ENCODE measurements at regions not wholly inside any gene's neighbourhood (a gene's known extent, or its start where the extent isn't known, plus 50 kb on each side); places are given as distances from the start of the nearest gene placed in this dataset.

- H3K27me3 ChIP-seq (ENCODE audit: insufficient read depth, low read length, poor library complexity) = peaks cover 23% of the 10 kb centered on the region
- H3K27ac ChIP-seq (ENCODE audit: low read length) = no peak overlapping the region
- H3K4me3 ChIP-seq (ENCODE audit: low read depth in 1 of 2, low read length in 2 of 2) = no peak overlapping the region
- no peaks in the 10 kb centered on the region for H3K36me3 ChIP-seq (ENCODE audit: insufficient read depth, low read length)
- ATAC-seq (ENCODE audit: insufficient read depth, low read depth) (no peak), DNase-seq (no peak)
- no peaks in the 10 kb centered on the region for H4K20me1 ChIP-seq (ENCODE audit: insufficient read depth, low read length)
- H3K4me1 ChIP-seq (ENCODE audit: insufficient read depth, low read length) = no peaks in the 10 kb centered on the region
- no peaks in the 10 kb centered on the region for H3K79me2 ChIP-seq (ENCODE audit: insufficient read depth, low read length)
- no peak overlapping the region for H3K9ac ChIP-seq (ENCODE audit: low read depth, low read length)
- no peak for TF ChIP-seq EZH2 (IDR thresholded peaks at IDR 0.05; ENCODE audit: borderline replicate concordance, low read depth, low read length, severe bottlenecking)
- TF ChIP-seq, protein P1, sequence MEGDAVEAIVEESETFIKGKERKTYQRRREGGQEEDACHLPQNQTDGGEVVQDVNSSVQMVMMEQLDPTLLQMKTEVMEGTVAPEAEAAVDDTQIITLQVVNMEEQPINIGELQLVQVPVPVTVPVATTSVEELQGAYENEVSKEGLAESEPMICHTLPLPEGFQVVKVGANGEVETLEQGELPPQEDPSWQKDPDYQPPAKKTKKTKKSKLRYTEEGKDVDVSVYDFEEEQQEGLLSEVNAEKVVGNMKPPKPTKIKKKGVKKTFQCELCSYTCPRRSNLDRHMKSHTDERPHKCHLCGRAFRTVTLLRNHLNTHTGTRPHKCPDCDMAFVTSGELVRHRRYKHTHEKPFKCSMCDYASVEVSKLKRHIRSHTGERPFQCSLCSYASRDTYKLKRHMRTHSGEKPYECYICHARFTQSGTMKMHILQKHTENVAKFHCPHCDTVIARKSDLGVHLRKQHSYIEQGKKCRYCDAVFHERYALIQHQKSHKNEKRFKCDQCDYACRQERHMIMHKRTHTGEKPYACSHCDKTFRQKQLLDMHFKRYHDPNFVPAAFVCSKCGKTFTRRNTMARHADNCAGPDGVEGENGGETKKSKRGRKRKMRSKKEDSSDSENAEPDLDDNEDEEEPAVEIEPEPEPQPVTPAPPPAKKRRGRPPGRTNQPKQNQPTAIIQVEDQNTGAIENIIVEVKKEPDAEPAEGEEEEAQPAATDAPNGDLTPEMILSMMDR (IDR thresholded peaks at IDR 0.05; ENCODE audit: borderline replicate concordance, extremely low read depth, low read length, poor library complexity, severe bottlenecking) = no peak
- H3K9me3 ChIP-seq (ENCODE audit: insufficient read depth, low read length, severe bottlenecking) = no peaks in the 10 kb centered on the region
- H3K4me2 ChIP-seq (ENCODE audit: insufficient read depth, low read length) = no peak overlapping the region
- no peak overlapping the region for H2AFZ ChIP-seq (ENCODE audit: low read depth, low read length)
These were observed 64.9 kb downstream of the MCFD2 start for GRCh38 chr2:46850742-46851141.

- no peaks in the 10 kb centered on the region for H3K79me2 ChIP-seq (ENCODE audit: insufficient read depth, low read length)
- H3K4me2 ChIP-seq (ENCODE audit: insufficient read depth, low read length) = no peak overlapping the region
- H3K36me3 ChIP-seq (ENCODE audit: insufficient read depth, low read length) = no peaks in the 10 kb centered on the region
- TF ChIP-seq EZH2 (IDR thresholded peaks at IDR 0.05; ENCODE audit: borderline replicate concordance, low read depth, low read length, severe bottlenecking) = no peak
- TF ChIP-seq, protein P1 (IDR thresholded peaks at IDR 0.05; ENCODE audit: borderline replicate concordance, extremely low read depth, low read length, poor library complexity, severe bottlenecking) = no peak
- no peaks in the 10 kb centered on the region for H3K4me1 ChIP-seq (ENCODE audit: insufficient read depth, low read length)
- H4K20me1 ChIP-seq (ENCODE audit: insufficient read depth, low read length) = no peaks in the 10 kb centered on the region
- no peak for ATAC-seq (ENCODE audit: insufficient read depth, low read depth)
- no peak overlapping the region for H3K9ac ChIP-seq (ENCODE audit: low read depth, low read length)
- H2AFZ ChIP-seq (ENCODE audit: low read depth, low read length) = no peak overlapping the region
- H3K9me3 ChIP-seq (ENCODE audit: insufficient read depth, low read length, severe bottlenecking) = no peaks in the 10 kb centered on the region
- H3K27me3 ChIP-seq (ENCODE audit: insufficient read depth, low read length, poor library complexity) = peaks cover 26% of the 10 kb centered on the region
- H3K4me3 ChIP-seq (ENCODE audit: low read depth in 1 of 2, low read length in 2 of 2) = no peak overlapping the region
- H3K27ac ChIP-seq (ENCODE audit: low read length) = no peak overlapping the region
- no peak for DNase-seq
These were observed 65.7 kb downstream of the MCFD2 start for GRCh38 chr2:46849721-46850556.

DNA sequence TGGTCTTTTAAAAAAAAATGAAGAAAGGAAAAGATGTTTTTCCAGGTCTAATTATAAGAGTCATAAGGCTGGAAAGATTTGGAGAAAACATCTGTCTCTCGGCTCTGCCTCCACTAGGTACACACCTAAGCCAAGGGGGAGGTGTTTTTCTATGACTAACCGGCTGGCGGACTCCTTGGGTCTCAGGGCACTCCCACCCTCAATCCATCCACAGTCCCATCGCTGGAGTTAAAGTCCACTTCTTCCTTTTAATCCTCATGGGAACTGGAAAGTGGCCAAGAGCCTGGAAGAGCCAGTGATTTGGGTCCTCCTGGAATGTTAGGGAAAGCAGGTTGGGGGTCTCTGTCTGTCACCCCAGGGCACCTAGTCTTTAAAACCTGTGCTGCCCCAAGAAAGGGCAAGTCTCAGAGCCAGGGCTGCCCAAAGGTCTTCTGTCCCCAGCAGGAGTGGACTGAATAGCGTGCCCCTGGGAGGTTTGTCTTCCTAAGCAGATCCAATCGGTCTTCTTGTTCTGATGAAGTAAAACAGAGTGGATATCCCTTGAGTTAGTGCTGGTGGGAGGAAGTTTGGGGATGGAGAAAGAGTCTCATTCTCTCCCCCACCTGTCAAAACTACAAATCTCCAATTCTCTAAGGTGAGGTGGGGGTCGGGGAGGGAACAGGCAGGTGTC lies 66.4 kb downstream of the MCFD2 start:
- DNase-seq (no peak), ATAC-seq (ENCODE audit: insufficient read depth, low read depth) (no peak)
- no peak overlapping the region for H2AFZ ChIP-seq (ENCODE audit: low read depth, low read length)
- H3K36me3 ChIP-seq (ENCODE audit: insufficient read depth, low read length) = no peaks in the 10 kb centered on the region
- H3K79me2 ChIP-seq (ENCODE audit: insufficient read depth, low read length) = no peaks in the 10 kb centered on the region
- no peaks in the 10 kb centered on the region for H3K9me3 ChIP-seq (ENCODE audit: insufficient read depth, low read length, severe bottlenecking)
- no peaks in the 10 kb centered on the region for H3K4me1 ChIP-seq (ENCODE audit: insufficient read depth, low read length)
- no peak overlapping the region for H3K4me2 ChIP-seq (ENCODE audit: insufficient read depth, low read length)
- H3K9ac ChIP-seq (ENCODE audit: low read depth, low read length) = no peak overlapping the region
- TF ChIP-seq, protein P1 (IDR thresholded peaks at IDR 0.05; ENCODE audit: borderline replicate concordance, extremely low read depth, low read length, poor library complexity, severe bottlenecking) = no peak
- TF ChIP-seq EZH2 (IDR thresholded peaks at IDR 0.05; ENCODE audit: borderline replicate concordance, low read depth, low read length, severe bottlenecking) = no peak
- H3K4me3 ChIP-seq (ENCODE audit: low read depth in 1 of 2, low read length in 2 of 2) = no peak overlapping the region
- H3K27ac ChIP-seq (ENCODE audit: low read length) = no peak overlapping the region
- H4K20me1 ChIP-seq (ENCODE audit: insufficient read depth, low read length) = no peaks in the 10 kb centered on the region
- H3K27me3 ChIP-seq (ENCODE audit: insufficient read depth, low read length, poor library complexity) = peaks cover 26% of the 10 kb centered on the region

Measured in DND-41 (cell line).